Hepatocyte (in vitro differentiated cells): ENCODE measurements at regions not wholly inside any gene's neighbourhood (a gene's known extent, or its start where the extent isn't known, plus 50 kb on each side); places are given as distances from the start of the nearest gene placed in this dataset.

ENCODE experiments used
- DNase-seq: peaks from one replicate; pipeline ENCODE4 v3.0.0-alpha.2; 2016; ENCODE audit warnings: low spot score
- H2AFZ ChIP-seq: fragments of 200-600 bp; sonication (generic); 2 replicates; pipeline ENCODE4 v1.6.0; 2016; ENCODE audit warnings: antibody characterized with exemption, mild to moderate bottlenecking
- H3K27ac ChIP-seq: fragments of 200-600 bp; sonication (generic); 2 replicates; pipeline ENCODE4 v1.5.1; 2016; ENCODE audit warnings: mild to moderate bottlenecking
- H3K27me3 ChIP-seq: fragments of 200-600 bp; sonication (generic); 2 replicates; pipeline ENCODE4 v1.6.1; 2016
- H3K36me3 ChIP-seq: fragments of 200-600 bp; sonication (generic); replicated peaks from 2 replicates; pipeline ENCODE4 v1.5.1; 2016; ENCODE audit warnings: low read depth; ENCODE audit not compliant: insufficient read depth
- H3K4me1 ChIP-seq: fragments of 200-600 bp; sonication (generic); 2 replicates; pipeline ENCODE4 v1.5.1; 2016; ENCODE audit warnings: mild to moderate bottlenecking, moderate library complexity; ENCODE audit not compliant: insufficient read depth
- H3K4me2 ChIP-seq: fragments of 200-600 bp; sonication (generic); 2 replicates; pipeline ENCODE4 v1.6.0; 2016
- H3K4me3 ChIP-seq: fragments of 200-600 bp; sonication (generic); 2 replicates; pipeline ENCODE4 v1.5.1; 2016; ENCODE audit warnings: mild to moderate bottlenecking
- H3K79me2 ChIP-seq: fragments of 200-600 bp; sonication (generic); 2 replicates; pipeline ENCODE4 v1.6.0; 2017; ENCODE audit warnings: mild to moderate bottlenecking
- H3K9me2 ChIP-seq: fragments of 200-600 bp; sonication (generic); replicated peaks from 2 replicates; pipeline ENCODE4 v1.6.0; 2017; ENCODE audit warnings: mild to moderate bottlenecking; ENCODE audit not compliant: insufficient read depth
- H3K9me3 ChIP-seq: fragments of 200-600 bp; sonication (generic); 2 replicates; pipeline ENCODE4 v1.5.1; 2016; ENCODE audit warnings: low read depth, mild to moderate bottlenecking
- H4K20me1 ChIP-seq: fragments of 200-600 bp; sonication (generic); 2 replicates; pipeline ENCODE4 v1.6.0; 2016; ENCODE audit warnings: mild to moderate bottlenecking; ENCODE audit not compliant: insufficient read depth, poor library complexity, severe bottlenecking
- EZH2 ChIP-seq: fragments of 200-600 bp; sonication (generic); IDR thresholded peaks from 2 replicates; pipeline ENCODE4 v1.6.1; 2016; ENCODE audit warnings: antibody characterized with exemption, mild to moderate bottlenecking, borderline replicate concordance
- EZH2phosphoT487 ChIP-seq: fragments of 200-600 bp; sonication (generic); IDR thresholded peaks from one replicate; pipeline ENCODE4 v1.6.1; 2018; ENCODE audit warnings: antibody characterized with exemption, mild to moderate bottlenecking, low read depth, moderate library complexity; ENCODE audit not compliant: unreplicated experiment, severe bottlenecking
- WGBS: methylation state at CpG from one replicate; pipeline ENCODE4 v1.1.6; 2016; ENCODE audit warnings: low lambda C conversion rate; ENCODE audit errors: missing lambda C conversion rate; 5-methylcytosine and 5-hydroxymethylcytosine counted together
- TF ChIP-seq, protein P1 (sequence below): fragments of 200-600 bp; sonication (generic); IDR thresholded peaks from 2 replicates; pipeline ENCODE4 v1.5.1; 2016; ENCODE audit warnings: antibody characterized with exemption, mild to moderate bottlenecking; ENCODE audit not compliant: poor library complexity

- Histone ChIP-seq H3K9me2 (no peaks in the 10 kb centered on the region), H2AFZ (no peak overlapping the region), H3K27ac (no peak overlapping the region), H3K4me2 (peak overlapping the region; percentile 71), H3K9me3 (no peaks in the 10 kb centered on the region), H3K4me3 (peak overlapping the region; percentile 10), H3K27me3 (peaks cover 44% of the 10 kb centered on the region), H3K36me3 (no peaks in the 10 kb centered on the region), H3K79me2 (no peaks in the 10 kb centered on the region), H4K20me1 (no peaks in the 10 kb centered on the region), H3K4me1 (no peaks in the 10 kb centered on the region)
- TF ChIP-seq EZH2phosphoT487 (no peak), EZH2 (no peak)
- TF ChIP-seq, protein P1, sequence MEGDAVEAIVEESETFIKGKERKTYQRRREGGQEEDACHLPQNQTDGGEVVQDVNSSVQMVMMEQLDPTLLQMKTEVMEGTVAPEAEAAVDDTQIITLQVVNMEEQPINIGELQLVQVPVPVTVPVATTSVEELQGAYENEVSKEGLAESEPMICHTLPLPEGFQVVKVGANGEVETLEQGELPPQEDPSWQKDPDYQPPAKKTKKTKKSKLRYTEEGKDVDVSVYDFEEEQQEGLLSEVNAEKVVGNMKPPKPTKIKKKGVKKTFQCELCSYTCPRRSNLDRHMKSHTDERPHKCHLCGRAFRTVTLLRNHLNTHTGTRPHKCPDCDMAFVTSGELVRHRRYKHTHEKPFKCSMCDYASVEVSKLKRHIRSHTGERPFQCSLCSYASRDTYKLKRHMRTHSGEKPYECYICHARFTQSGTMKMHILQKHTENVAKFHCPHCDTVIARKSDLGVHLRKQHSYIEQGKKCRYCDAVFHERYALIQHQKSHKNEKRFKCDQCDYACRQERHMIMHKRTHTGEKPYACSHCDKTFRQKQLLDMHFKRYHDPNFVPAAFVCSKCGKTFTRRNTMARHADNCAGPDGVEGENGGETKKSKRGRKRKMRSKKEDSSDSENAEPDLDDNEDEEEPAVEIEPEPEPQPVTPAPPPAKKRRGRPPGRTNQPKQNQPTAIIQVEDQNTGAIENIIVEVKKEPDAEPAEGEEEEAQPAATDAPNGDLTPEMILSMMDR: no peak
- DNase-seq: peak; percentile 61
- 23% methylated on average over 23 of the region's 23 CpGs for whole genome bisulfite sequencing
Observed at GRCh38 chr6:27547157-27548075, 74.5 kb upstream of the ZNF184 start.

- H3K4me3 ChIP-seq: no peak overlapping the region
- no peaks in the 10 kb centered on the region for H3K4me1 ChIP-seq
- H3K36me3 ChIP-seq: no peaks in the 10 kb centered on the region
- no peak for DNase-seq
- H3K4me2 ChIP-seq: no peak overlapping the region
- no peaks in the 10 kb centered on the region for H3K9me2 ChIP-seq
- 94% methylated on average over 7 of the region's 7 CpGs for WGBS
- no peak overlapping the region for H2AFZ ChIP-seq
- H3K79me2 ChIP-seq: no peaks in the 10 kb centered on the region
- peaks cover 51% of the 10 kb centered on the region for H3K27me3 ChIP-seq
- H4K20me1 ChIP-seq: no peaks in the 10 kb centered on the region
- TF ChIP-seq EZH2phosphoT487 (no peak), EZH2 (no peak)
- TF ChIP-seq, protein P1: no peak
- no peaks in the 10 kb centered on the region for H3K9me3 ChIP-seq
- H3K27ac ChIP-seq: no peak overlapping the region
Observed at GRCh38 chr6:27546522-27546921, 73.6 kb upstream of the ZNF184 start.

DNA sequence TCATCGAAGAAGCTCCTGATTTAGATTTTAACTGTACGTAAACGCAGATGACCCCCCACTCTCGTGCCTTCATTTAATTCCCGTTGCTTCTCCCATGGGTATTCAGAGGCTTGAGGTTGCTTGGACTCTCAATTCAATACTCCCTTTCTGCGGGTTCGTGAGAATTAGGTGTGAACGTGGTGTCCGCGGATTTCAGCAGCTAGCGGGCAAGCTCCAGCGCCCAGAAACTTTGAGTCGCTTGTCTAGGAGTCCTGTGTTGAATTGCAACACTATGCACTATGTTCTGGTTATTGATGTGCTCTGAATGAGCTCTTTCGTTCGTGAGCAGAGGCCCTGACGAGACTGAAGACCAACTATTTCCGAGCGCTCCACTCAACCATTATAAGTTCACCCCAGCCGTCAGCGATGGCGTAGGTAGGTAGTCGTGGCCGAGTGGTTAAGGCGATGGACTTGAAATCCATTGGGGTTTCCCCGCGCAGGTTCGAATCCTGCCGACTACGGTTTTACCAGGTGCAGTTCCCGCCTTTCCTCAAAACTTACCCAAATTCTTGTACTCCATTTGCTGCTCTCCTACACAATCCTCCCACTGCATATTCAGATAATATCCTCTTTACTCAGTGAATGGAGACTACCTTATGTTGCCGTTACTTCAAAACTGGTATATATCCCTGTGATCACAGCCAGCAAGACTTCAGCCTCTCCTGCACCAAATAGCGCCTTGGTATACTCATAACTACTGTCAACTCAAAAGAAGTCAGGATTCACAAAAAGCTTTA, 72.6 kb upstream of the ZNF184 start:
- no peaks in the 10 kb centered on the region for H3K4me1 ChIP-seq
- no peaks in the 10 kb centered on the region for H3K9me2 ChIP-seq
- H3K9me3 ChIP-seq: no peaks in the 10 kb centered on the region
- TF ChIP-seq, protein P1: no peak
- TF ChIP-seq EZH2 (no peak), EZH2phosphoT487 (no peak)
- no peaks in the 10 kb centered on the region for H3K36me3 ChIP-seq
- peak; percentile 77 for DNase-seq
- H3K79me2 ChIP-seq: no peaks in the 10 kb centered on the region
- H3K4me2 ChIP-seq: peak overlapping the region; percentile 85
- peak overlapping the region; percentile 72 for H2AFZ ChIP-seq
- peaks cover 56% of the 10 kb centered on the region for H3K27me3 ChIP-seq
- H4K20me1 ChIP-seq: no peaks in the 10 kb centered on the region
- peak overlapping the region; percentile 20 for H3K27ac ChIP-seq
- H3K4me3 ChIP-seq: peak overlapping the region; percentile 67
- WGBS: 7% methylated on average over 32 of the region's 32 CpGs
